NCI-H460 (cell line): ENCODE measurements at regions not wholly inside any gene's neighbourhood (a gene's known extent, or its start where the extent isn't known, plus 50 kb on each side); places are given as distances from the start of the nearest gene placed in this dataset.
"Not testable (repeated sequence)": the region's sequence is repeated elsewhere in the genome, so short reads cannot be mapped to it uniquely, and the experiment has no call there.

ENCODE experiments used
- DNase-seq: peaks from one replicate; pipeline ENCODE4 v3.0.0-alpha.2; 2016; ENCODE audit warnings: low read depth; ENCODE audit errors: extremely low read depth

GRCh38 chr2:172284209-172284608, 143.2 kb upstream of the ITGA6 start:
- no peak for DNase-seq

- no peak for DNase-seq
Observed at GRCh38 chr2:172285010-172285621, 142.3 kb upstream of the ITGA6 start.

GRCh38 chr2:172285760-172286159, 141.6 kb upstream of the ITGA6 start:
- DNase-seq: no peak

GRCh38 chr2:172287190-172287589, 140.2 kb upstream of the ITGA6 start:
- no peak for DNase-seq

GRCh38 chr2:172287605-172288315, 139.6 kb upstream of the ITGA6 start:
- DNase-seq: no peak

- no peak for DNase-seq
Observed at GRCh38 chr2:172288603-172289002, 138.8 kb upstream of the ITGA6 start.

- no peak for DNase-seq
Observed at GRCh38 chr2:172293952-172294351, 133.4 kb upstream of the ITGA6 start.

- DNase-seq: no peak
Observed at GRCh38 chr2:172294983-172295382, 132.4 kb upstream of the ITGA6 start.

GRCh38 chr2:172295677-172296076, 131.7 kb upstream of the ITGA6 start:
- no peak for DNase-seq

GRCh38 chr2:172296267-172297046, 130.9 kb upstream of the ITGA6 start:
- DNase-seq: no peak

- no peak for DNase-seq
Observed at GRCh38 chr2:172297531-172297930, 129.9 kb upstream of the ITGA6 start.

- DNase-seq: no peak
Observed at GRCh38 chr2:172297950-172298349, 129.4 kb upstream of the ITGA6 start.

GRCh38 chr2:172299741-172300140, 127.6 kb upstream of the ITGA6 start:
- DNase-seq: no peak

GRCh38 chr2:172300851-172301250, 126.5 kb upstream of the ITGA6 start:
- no peak for DNase-seq

- DNase-seq: no peak
Observed at GRCh38 chr2:172305066-172305465, 122.3 kb upstream of the ITGA6 start.

GRCh38 chr2:172307800-172308199, 119.6 kb upstream of the ITGA6 start:
- DNase-seq: no peak

GRCh38 chr2:172308253-172308935, 119.0 kb upstream of the ITGA6 start:
- no peak for DNase-seq

- no peak for DNase-seq
Observed at GRCh38 chr2:172311921-172312345, 115.5 kb upstream of the ITGA6 start.

- no peak for DNase-seq
Observed at GRCh38 chr2:172313715-172314341, 113.6 kb upstream of the ITGA6 start.

- not testable (repeated sequence) for DNase-seq
Observed at GRCh38 chr2:172315070-172315469, 112.3 kb upstream of the ITGA6 start.

GRCh38 chr2:172322049-172322448, 105.3 kb upstream of the ITGA6 start:
- no peak for DNase-seq
